Psoas muscle (tissue), 7 donors: ENCODE measurements at regions not wholly inside any gene's neighbourhood (a gene's known extent, or its start where the extent isn't known, plus 50 kb on each side); places are given as distances from the start of the nearest gene placed in this dataset.
"Not testable (repeated sequence)": the region's sequence is repeated elsewhere in the genome, so short reads cannot be mapped to it uniquely, and the experiment has no call there.

ENCODE experiments used
- ATAC-seq, 4 donors: fragments of 200-7000 bp; cut with Tn5 transposase; one replicate each; pipeline ENCODE4 v1.9.1; 2020; ENCODE audit warnings: moderate library complexity in 3 of 4, mild to moderate bottlenecking in 2 of 4
- DNase-seq, 2 donors: peaks; one replicate each; pipeline ENCODE4 v3.0.0-alpha.2; 2020
- H3K27ac ChIP-seq: fragments of 200-600 bp; one replicate; pipeline ENCODE4 v1.8.0; 2022
- H3K27me3 ChIP-seq, 3 donors: fragments of 200-600 bp in 1 of 3; one replicate each; pipeline versions ENCODE4 v1.6.1 to v1.8.0; 2013 to 2022; ENCODE audit warnings: low read length in 2 of 3, mild to moderate bottlenecking in 2 of 3, moderate library complexity in 1 of 3; ENCODE audit not compliant: insufficient read depth in 3 of 3
- H3K36me3 ChIP-seq, 2 donors: fragments of 200-600 bp in 1 of 2; one replicate each; pipeline versions ENCODE4 v1.6.1 to v1.8.0; 2013 to 2022; ENCODE audit warnings: low read depth in 1 of 2, mild to moderate bottlenecking in 1 of 2, moderate library complexity in 1 of 2; ENCODE audit not compliant: insufficient read depth in 1 of 2
- H3K4me1 ChIP-seq: fragments of 200-600 bp; one replicate; pipeline ENCODE4 v1.8.0; 2022
- H3K4me3 ChIP-seq: fragments of 200-600 bp; one replicate; pipeline ENCODE4 v1.8.0; 2022; ENCODE audit warnings: mild to moderate bottlenecking
- H3K9me3 ChIP-seq: fragments of 200-600 bp; one replicate; pipeline ENCODE4 v1.8.0; 2022
- CTCF ChIP-seq: fragments of 200-600 bp; IDR thresholded peaks from one replicate; pipeline ENCODE4 v1.8.0; 2022; ENCODE audit warnings: antibody characterized with exemption
- WGBS, 3 donors: extraction: QIAGEN DNeasy Blood & Tissue Kit; methylation state at CpG; one replicate each; pipeline versions ENCODE4 v1.1.6 to v1.1.7; 2013; 5-methylcytosine and 5-hydroxymethylcytosine counted together
- intact Hi-C, 2 donors: fragments of 100-400 bp; cut with DNase I; formaldehyde crosslinking; loops; one replicate each; pipeline versions ENCODE4 v1.11.0 to v1.14.2; 2022
- donor health status: healthy with polysubstance abuse.
- donor health status: DM: no; HTN: no; CAD: no; lungs with moderate emphysema.
- donor health status: Bipolar disorder and iron deficiency.
- donor health status: healthy.
- donor health status: DM: yes; HTN: yes; CAD: no.
- donor health status: DM: no; HTN: no; CAD: no.
- donor health status: DM: yes; HTN: yes; CAD: no.

- WGBS, 3 donors: 93 to 95% (median 93%) methylated on average over 18 to 20 of the region's 20 CpGs
These were observed 670.2 kb downstream of the XIRP2 start for GRCh38 chr2:167558272-167558991.

GRCh38 chr2:167555098-167555720, 666.9 kb downstream of the XIRP2 start:
- Histone ChIP-seq H3K27me3 (no peaks in the 10 kb centered on the region), H3K9me3 (no peaks in the 10 kb centered on the region), H3K4me1 (peaks cover 4% of the 10 kb centered on the region), H3K36me3 (no peaks in the 10 kb centered on the region), H3K4me3 (no peak overlapping the region), H3K27ac (no peak overlapping the region)
- TF ChIP-seq CTCF: no peak
- WGBS, 3 donors: 82 to 83% (median 82%) methylated on average over 2 of the region's 2 CpGs
- DNase-seq (no peak), ATAC-seq (no peak)
- intact Hi-C loops: no loop called here

More at GRCh38 chr2:167558272-167558991, 670.2 kb downstream of the XIRP2 start:
- ATAC-seq, H3K27me3 ChIP-seq, H3K4me3 ChIP-seq, H3K9me3 ChIP-seq, H3K27ac ChIP-seq, H3K36me3 ChIP-seq, H3K4me1 ChIP-seq, intact Hi-C loops, DNase-seq: not testable (repeated sequence)

GRCh38 chr2:167553635-167554034, 665.4 kb downstream of the XIRP2 start:
- ATAC-seq: no peak
- no peak for DNase-seq
- intact Hi-C loops: no loop called here
- Histone ChIP-seq H3K4me1 (peaks cover 4% of the 10 kb centered on the region), H3K27me3 (no peaks in the 10 kb centered on the region), H3K27ac (no peak overlapping the region), H3K36me3 (no peaks in the 10 kb centered on the region), H3K4me3 (no peak overlapping the region), H3K9me3 (no peaks in the 10 kb centered on the region)
- no peak for TF ChIP-seq CTCF
- WGBS, 3 donors: 78 to 87% (median 79%) methylated on average over 2 of the region's 2 CpGs

GRCh38 chr2:167551416-167551815, 663.1 kb downstream of the XIRP2 start:
- Histone ChIP-seq H3K36me3 (no peaks in the 10 kb centered on the region), H3K27ac (no peak overlapping the region), H3K27me3 (no peaks in the 10 kb centered on the region), H3K4me1 (no peaks in the 10 kb centered on the region), H3K9me3 (no peaks in the 10 kb centered on the region), H3K4me3 (no peak overlapping the region)
- 65 to 68% (median 67%) methylated on average over 4 of the region's 4 CpGs for WGBS, 3 donors
- no peak for TF ChIP-seq CTCF
- intact Hi-C loops: no loop called here
- ATAC-seq: no peak
- no peak for DNase-seq

GRCh38 chr2:167550448-167550847, 662.2 kb downstream of the XIRP2 start:
- intact Hi-C loops: no loop called here
- ATAC-seq (peak in 2 of 4 donors; percentile 45 to 56), DNase-seq (no peak)
- Histone ChIP-seq H3K4me1 (no peaks in the 10 kb centered on the region), H3K27ac (no peak overlapping the region), H3K27me3 (no peaks in the 10 kb centered on the region), H3K9me3 (no peaks in the 10 kb centered on the region), H3K36me3 (no peaks in the 10 kb centered on the region), H3K4me3 (no peak overlapping the region)
- TF ChIP-seq CTCF: peak; percentile 44
- WGBS, 3 donors: 91 to 95% (median 93%) methylated on average over 1 of the region's 1 CpG
